GM18520 (cell line): ENCODE measurements at regions not wholly inside any gene's neighbourhood (a gene's known extent, or its start where the extent isn't known, plus 50 kb on each side); places are given as distances from the start of the nearest gene placed in this dataset.
"Not testable (repeated sequence)": the region's sequence is repeated elsewhere in the genome, so short reads cannot be mapped to it uniquely, and the experiment has no call there.

Experiments used
- ATAC-seq: cut with Tn5 transposase; IDR thresholded peaks from one replicate; pipeline ENCODE4 v1.9.1; 2021; ENCODE audit not compliant: unreplicated experiment

DNA sequence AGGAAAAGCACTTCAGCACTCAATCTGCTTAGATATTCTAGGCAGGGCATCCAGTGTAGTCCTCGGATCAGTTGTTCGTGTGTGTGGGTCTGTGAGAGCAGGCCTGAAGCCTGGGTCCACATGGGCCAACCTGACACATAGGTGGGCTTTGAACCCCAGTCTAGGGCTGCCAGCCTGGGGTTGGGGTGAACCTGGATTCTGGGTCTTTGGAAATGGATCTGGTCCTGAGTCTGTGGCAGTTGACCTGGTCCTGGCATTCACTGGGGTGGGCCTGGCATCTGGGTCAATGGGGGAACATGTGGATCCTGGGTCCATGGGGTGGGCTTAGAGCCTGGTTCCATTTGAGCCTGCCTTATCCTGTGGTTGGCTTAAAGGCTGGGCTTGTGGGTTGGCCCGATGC, 492.6 kb upstream of the MAN1A1 start:
- ATAC-seq, result no peak

- no peak for ATAC-seq
Observed at GRCh38 chr6:119838043-119838442, 488.5 kb upstream of the MAN1A1 start.

DNA sequence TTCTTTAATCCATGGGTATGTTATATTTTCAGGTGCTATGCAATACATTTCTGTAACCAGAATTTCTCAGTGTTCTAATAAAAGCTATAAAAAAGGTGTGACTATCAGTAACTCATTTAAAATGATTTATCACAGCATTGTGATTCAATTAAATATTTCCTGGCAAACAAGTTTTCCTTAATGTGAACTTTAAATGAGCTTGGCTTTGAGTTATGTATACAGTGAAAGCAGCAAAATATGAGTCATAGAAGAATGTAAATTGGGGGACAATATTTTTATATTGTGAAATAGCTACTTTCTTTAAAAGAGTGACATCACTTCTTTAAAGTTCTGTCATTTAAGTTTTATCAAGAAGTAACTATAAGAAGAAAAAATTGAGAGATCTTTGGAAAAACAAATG, 484.9 kb upstream of the MAN1A1 start:
- no peak for ATAC-seq

DNA sequence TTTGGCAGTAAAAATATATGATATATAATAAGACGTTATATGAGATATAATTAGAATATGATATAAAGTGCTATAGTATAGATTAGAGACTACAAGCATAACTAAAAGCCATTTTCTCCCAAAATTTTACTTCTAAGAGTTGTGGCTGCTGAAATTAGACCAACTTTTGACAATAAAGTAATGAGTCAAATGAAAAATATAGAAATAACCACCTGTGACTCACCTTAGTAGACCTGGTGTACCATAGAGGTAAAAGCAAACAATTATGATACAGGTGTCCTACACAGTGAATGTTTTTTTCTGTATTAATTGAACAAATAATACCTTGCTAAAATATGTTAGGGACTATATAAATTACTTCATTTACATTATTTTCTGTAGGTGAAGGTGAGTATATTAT, 482.9 kb upstream of the MAN1A1 start:
- ATAC-seq, result no peak

DNA sequence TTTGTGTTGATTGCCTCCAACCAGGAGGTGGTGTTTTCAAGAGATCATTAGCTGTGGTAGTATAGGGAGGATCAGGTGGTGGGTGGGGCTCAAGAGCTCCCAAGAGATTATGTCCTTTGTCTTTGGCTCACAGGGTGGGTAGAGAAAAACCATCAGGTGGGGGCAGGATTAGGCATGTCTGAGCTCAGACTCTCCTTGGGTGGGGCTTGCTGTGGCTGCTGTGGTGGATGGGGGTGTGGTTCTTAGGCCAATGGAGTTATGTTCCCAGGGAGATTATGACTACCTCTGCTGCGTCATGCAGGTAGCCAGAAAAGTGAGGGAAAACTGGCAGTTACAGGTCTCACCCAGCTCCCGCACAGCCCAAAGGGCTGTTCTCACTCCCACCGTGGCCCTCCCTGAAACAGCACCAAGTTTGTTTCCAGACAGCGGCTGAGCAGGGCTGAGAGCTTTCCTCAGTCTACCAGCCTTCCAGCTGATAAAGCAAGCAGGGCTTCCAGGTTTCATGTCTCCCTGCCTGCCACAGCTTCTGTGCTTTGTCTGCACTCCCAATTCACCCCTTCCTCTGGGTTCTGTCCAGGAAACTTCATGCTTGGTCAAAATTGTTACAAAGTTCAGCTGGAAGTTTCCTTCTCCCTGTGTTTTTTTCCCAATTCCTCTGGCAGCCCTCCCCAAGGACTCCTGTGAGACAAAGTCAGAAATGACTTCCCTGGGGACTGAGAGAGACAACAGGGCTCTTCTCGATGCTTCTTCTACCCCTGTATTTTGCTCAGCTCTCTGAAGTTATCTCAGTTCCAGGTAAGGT, 481.1 kb upstream of the MAN1A1 start:
- ATAC-seq, result no peak

GRCh38 chr6:119830069-119830468, 480.5 kb upstream of the MAN1A1 start:
- ATAC-seq, result no peak

DNA sequence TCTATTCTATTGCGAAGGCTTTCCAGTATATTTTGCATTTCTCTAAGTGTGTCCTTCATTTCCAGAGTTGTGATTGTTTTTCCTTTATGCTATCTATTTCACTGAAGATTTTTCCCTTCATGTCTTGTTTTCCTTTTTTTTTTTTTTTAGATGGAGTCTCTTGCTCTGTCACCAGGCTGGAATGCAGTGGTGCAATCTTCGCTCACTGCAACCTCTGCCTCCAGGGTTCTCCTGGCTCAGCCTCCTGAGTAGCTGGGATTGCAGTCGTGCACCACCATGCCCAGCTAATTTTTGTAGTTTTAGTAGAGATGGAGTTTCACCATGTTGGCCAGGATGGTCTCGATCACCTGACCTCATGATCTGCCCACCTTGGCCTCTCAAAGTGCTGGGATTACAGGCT, 479.9 kb upstream of the MAN1A1 start:
- ATAC-seq, result not testable (repeated sequence)

DNA sequence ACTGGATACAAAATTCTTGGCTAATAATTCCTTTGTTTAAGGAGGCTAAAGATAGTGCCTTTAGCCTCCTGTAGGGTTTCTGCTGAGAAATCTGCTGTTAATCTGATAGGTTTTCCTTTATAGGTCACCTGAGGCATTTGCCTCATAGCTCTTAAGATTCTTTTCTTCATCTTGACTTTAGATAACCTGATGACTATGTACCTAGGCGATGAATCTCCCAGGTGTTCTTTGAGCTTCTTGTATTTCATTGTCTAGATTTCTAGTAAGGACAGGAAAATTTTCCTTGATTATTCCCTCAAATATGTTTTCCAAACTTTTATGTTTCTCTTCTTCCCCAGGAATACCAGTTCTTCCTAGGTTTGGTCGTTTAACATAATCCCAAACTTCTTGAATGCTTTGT, 479.4 kb upstream of the MAN1A1 start:
- no peak for ATAC-seq

DNA sequence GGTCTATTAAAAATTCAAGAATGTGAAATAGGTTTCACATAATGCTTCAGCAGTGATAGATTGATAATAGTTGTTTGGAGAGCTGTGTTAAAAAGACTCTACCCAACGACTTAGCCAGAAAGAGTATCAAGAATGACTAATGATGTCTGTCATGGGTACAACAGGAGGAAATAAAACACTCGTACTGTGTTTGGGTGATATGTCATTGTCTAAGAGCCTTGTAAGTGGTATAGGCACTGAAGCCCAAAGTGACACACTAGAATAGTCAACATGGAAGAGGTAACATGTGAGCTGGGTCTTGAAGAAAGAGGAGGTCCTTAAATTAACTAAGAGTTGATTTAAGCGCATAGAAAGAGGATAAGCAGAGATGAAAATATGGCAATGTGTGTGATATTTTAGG, 471.8 kb upstream of the MAN1A1 start:
- no peak for ATAC-seq

DNA sequence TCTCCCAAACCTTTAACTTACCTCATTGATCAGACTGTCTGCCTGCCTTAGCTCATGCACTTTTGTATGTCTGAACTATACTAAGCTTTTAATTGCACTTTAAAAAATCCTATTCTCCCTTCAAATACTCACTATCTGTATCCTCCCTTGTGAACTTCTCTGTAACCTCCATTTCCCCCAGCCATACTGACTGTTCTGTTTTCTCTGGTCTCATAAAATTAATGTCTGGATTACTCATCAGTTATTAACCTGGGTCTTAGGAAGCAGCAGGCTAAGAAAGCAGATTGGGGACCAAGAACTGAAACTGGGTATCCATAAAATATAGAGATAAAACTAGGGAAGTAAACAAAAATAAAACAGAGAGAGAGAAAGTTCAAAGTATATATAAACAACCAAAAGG, 469.3 kb upstream of the MAN1A1 start:
- ATAC-seq, result no peak

DNA sequence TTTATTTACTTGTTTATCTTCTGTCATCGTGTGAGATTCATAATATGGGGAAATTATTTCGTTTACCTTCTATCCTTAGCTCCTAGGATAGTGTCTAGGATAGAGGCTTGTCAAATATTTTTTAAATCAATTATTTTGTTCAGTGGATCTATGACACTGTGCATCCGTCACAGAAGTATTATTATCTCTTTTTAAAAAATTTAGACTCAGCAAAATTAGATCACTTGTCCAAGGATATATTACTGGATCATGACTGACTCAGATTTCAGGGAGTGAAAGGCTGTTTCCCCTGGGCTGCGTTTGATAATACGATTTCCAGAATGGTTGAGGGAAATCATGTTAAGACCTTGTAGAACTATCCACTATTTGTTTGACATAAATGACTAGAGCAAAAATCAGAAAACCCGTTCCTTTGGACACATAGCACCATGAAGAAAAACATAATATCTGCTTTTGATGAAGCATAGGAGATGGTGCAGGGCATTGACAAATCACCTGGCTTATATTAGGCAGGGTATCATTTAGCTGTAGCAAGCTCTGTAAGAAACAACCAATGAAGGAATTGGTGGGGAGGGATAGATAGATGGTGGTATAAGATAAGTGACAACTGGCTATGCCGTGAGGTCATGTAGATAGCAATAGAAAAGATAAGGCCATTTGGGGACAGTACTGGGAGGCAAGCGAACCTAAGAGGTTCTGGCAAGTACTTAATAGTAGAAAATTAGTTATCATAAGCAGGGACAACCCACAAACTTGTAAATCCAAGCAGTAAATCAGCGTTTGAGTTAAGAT, 465.2 kb upstream of the MAN1A1 start:
- ATAC-seq, result no peak

- ATAC-seq, result no peak
Observed at GRCh38 chr6:119802464-119802863, 452.9 kb upstream of the MAN1A1 start.

DNA sequence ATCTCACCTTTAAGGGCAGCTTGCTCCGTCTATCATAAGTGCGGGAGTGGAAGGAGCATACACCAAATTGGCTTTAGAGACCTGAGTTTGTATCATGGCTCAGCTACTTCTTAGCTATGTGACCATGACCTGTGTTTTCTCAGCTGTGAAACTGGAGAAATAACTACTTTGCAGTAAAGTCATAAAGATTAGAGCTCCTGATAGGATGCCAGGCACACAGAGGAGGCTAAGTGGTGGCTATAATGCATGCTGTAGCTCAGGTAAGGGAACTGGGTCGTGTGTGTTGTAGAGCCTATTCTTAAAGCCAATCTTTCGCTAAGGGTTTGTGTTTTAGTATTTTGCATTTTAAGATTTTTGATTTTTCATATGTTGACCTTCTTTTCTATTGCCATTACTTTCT, 451.5 kb upstream of the MAN1A1 start:
- no peak for ATAC-seq

GRCh38 chr6:119800526-119800925, 451.0 kb upstream of the MAN1A1 start:
- no peak for ATAC-seq

DNA sequence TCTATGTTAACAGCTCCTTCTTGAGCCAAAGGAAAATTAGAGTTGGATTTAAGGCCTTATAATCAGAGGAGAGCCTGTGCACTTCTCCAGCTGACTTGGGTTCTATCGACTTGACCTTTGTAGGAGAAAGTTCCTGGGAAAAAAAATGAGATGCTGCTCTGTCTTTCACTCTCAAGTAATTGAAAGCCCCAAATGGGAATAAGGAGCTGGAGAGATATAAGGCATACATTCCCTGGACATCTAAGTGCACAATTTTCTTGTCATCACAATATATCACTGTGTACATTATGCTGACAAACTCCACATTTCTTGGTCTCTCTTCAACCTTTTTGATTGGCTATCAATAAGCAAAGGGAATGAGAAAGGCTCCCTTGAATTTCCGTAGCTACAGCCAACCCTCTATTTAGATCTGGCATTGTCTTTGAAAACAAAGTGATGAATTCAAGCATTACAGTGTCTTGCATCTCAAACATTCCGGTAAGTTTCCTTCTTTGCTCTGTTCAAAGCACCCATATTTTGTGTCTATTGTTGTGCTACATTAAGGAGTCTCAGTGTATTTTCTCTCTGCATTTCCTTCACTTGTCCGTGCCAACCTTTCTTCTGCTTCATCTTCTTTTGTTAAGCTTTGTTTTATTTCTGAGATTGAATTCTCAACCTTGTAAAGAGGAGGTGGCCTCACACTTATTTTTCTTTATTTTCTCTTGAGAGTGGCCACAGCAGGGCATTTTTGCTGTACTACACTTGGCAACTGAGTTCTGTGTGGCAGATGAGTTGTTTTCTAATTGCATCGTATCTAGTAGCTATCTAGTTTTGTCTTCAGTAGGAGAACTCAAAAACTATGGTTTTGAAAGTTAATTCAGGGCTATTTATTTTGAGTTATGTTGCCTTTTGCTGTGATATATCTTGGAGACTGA, 450.3 kb upstream of the MAN1A1 start:
- ATAC-seq, result no peak

GRCh38 chr6:119791736-119792135, 442.2 kb upstream of the MAN1A1 start:
- no peak for ATAC-seq

GRCh38 chr6:119781365-119781764, 431.8 kb upstream of the MAN1A1 start:
- ATAC-seq, result no peak

- ATAC-seq, result no peak
Observed at GRCh38 chr6:119768201-119768600, 418.6 kb upstream of the MAN1A1 start.

GRCh38 chr6:119764927-119765681, 415.5 kb upstream of the MAN1A1 start:
- ATAC-seq, result no peak

DNA sequence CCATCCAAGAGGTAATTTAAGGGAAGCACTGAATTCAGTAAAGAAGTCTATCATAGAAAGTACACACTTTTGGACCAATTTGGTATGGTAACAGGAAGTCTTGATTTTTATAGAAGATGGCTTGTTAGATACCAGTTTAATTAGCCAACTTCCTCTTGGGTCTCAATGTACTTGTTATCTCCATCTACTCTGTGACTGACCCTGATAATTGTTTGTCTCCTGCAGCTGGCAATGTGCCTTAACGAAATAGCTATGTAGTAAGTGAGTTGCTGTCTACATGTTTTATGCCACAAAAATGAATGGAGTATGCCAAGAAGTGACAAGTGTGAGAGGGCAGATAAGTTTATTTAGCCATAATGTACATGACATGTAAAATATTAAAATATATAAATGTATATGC, 410.5 kb upstream of the MAN1A1 start:
- no peak for ATAC-seq

GRCh38 chr6:119758385-119758784, 408.8 kb upstream of the MAN1A1 start:
- no peak for ATAC-seq
